ENCODE measurements at regions not wholly inside any gene's neighbourhood (a gene's known extent, or its start where the extent isn't known, plus 50 kb on each side); places are given as distances from the start of the nearest gene placed in this dataset.

GRCh38 chr11:42976636-42977217 is 335.1 kb upstream of the API5 start:
- Histone ChIP-seq H3K9me3 (ENCODE audit: control insufficient read depth, insufficient read depth, low read depth, low read length) (no peaks in the 10 kb centered on the region), H3K4me3 (ENCODE audit: low read depth in 2 of 2, low read length in 2 of 2) (no peak overlapping the region), H3K27me3 (ENCODE audit: control insufficient read depth, insufficient read depth, low read length) (no peaks in the 10 kb centered on the region), H3K36me3 (ENCODE audit: control insufficient read depth, insufficient read depth, low read length) (no peaks in the 10 kb centered on the region), H3K27ac (ENCODE audit: low read length) (no peak overlapping the region), H3K4me1 (ENCODE audit: control insufficient read depth, insufficient read depth, low read length) (no peaks in the 10 kb centered on the region)
- POLR2A ChIA-PET: no interaction called here
- no peak for DNase-seq (ENCODE audit: low read depth, low spot score)
- BruUV-seq (replicated peaks): no TSS peak
- no peak for ATAC-seq
- intact Hi-C loops (cut with micrococcal nuclease; ENCODE audit: unreplicated experiment) (no loop called here), in situ Hi-C loops (cut with HindIII; ENCODE audit: low pct_unique_long_range_greater_than_20kb, low sequenced_read_pairs) (no loop called here)
- CTCF ChIA-PET: no interaction called here
- TF ChIP-seq SIN3A (IDR thresholded peaks at IDR 0.05; ENCODE audit: borderline replicate concordance, insufficient read depth, low read depth, low read length) (no peak), CTCF (IDR thresholded peaks at IDR 0.05) (no peak), REST (IDR thresholded peaks at IDR 0.05; ENCODE audit: insufficient read depth in 1 of 2, low read depth in 2 of 2, low read length in 1 of 2) (no peak), TCF7L2 (IDR thresholded peaks at IDR 0.05; ENCODE audit: low read depth, low read length) (no peak)

GRCh38 chr11:42992594-42992993 is 319.2 kb upstream of the API5 start:
- intact Hi-C loops (cut with micrococcal nuclease; ENCODE audit: unreplicated experiment): no loop called here
- H3K27ac ChIP-seq (ENCODE audit: low read length): no peak overlapping the region
- DNase-seq (ENCODE audit: low read depth, low spot score) (no peak), ATAC-seq (no peak)
- H3K4me1 ChIP-seq (ENCODE audit: control insufficient read depth, insufficient read depth, low read length): no peaks in the 10 kb centered on the region
- H3K27me3 ChIP-seq (ENCODE audit: control insufficient read depth, insufficient read depth, low read length): no peaks in the 10 kb centered on the region
- in situ Hi-C loops (cut with HindIII; ENCODE audit: low pct_unique_long_range_greater_than_20kb, low sequenced_read_pairs): no loop called here
- H3K9me3 ChIP-seq (ENCODE audit: control insufficient read depth, insufficient read depth, low read depth, low read length): no peaks in the 10 kb centered on the region
- CTCF ChIA-PET: no interaction called here
- H3K4me3 ChIP-seq (ENCODE audit: low read depth in 2 of 2, low read length in 2 of 2): no peak overlapping the region
- POLR2A ChIA-PET: no interaction called here
- no peak for TF ChIP-seq CTCF (IDR thresholded peaks at IDR 0.05)
- TF ChIP-seq TCF7L2 (IDR thresholded peaks at IDR 0.05; ENCODE audit: low read depth, low read length): no peak
- no peak for TF ChIP-seq SIN3A (IDR thresholded peaks at IDR 0.05; ENCODE audit: borderline replicate concordance, insufficient read depth, low read depth, low read length)
- TF ChIP-seq POLR2AphosphoS5 (IDR thresholded peaks at IDR 0.05; ENCODE audit: low read depth, low read length): no peak
- no peak for TF ChIP-seq REST (IDR thresholded peaks at IDR 0.05; ENCODE audit: insufficient read depth in 1 of 2, low read depth in 2 of 2, low read length in 1 of 2)
- no TSS peak for BruUV-seq (replicated peaks)
- no peaks in the 10 kb centered on the region for H3K36me3 ChIP-seq (ENCODE audit: control insufficient read depth, insufficient read depth, low read length)

Measured in Panc1 (cell line).